MM.1S (cell line): ENCODE measurements at regions not wholly inside any gene's neighbourhood (a gene's known extent, or its start where the extent isn't known, plus 50 kb on each side); places are given as distances from the start of the nearest gene placed in this dataset.

ENCODE experiments used
- DNase-seq: peaks from one replicate; pipeline ENCODE4 v3.0.0-alpha.2; 2015
- H2AFZ ChIP-seq: fragments of 300-600 bp; sonication (generic); 2 replicates; pipeline ENCODE4 v1.6.0; 2016; ENCODE audit warnings: antibody characterized with exemption, low read length
- H3F3A ChIP-seq: fragments of 300-600 bp; sonication (generic); 2 replicates; pipeline ENCODE4 v1.6.1; 2016; ENCODE audit warnings: mild to moderate bottlenecking, antibody characterized with exemption, low read length, moderate library complexity, mixed read lengths; ENCODE audit not compliant: insufficient read depth
- H3K27ac ChIP-seq: fragments of 300-600 bp; sonication (generic); 2 replicates; pipeline ENCODE4 v1.5.1; 2016; ENCODE audit warnings: mild to moderate bottlenecking, low read length
- H3K27me3 ChIP-seq: fragments of 300-600 bp; sonication (generic); replicated peaks from 2 replicates; pipeline ENCODE4 v1.6.0; 2016; ENCODE audit warnings: low read length; ENCODE audit not compliant: insufficient read depth
- H3K36me3 ChIP-seq: fragments of 300-600 bp; sonication (generic); replicated peaks from 2 replicates; pipeline ENCODE4 v1.6.1; 2016; ENCODE audit warnings: mild to moderate bottlenecking, low read length, mixed read lengths; ENCODE audit not compliant: insufficient read depth
- H3K4me1 ChIP-seq: fragments of 300-600 bp; sonication (generic); 2 replicates; pipeline ENCODE4 v1.6.1; 2016; ENCODE audit warnings: low read length, mixed read lengths
- H3K4me2 ChIP-seq: fragments of 300-600 bp; sonication (generic); 2 replicates; pipeline ENCODE4 v1.6.0; 2016; ENCODE audit warnings: low read depth, low read length
- H3K4me3 ChIP-seq: fragments of 300-600 bp; sonication (generic); 2 replicates; pipeline ENCODE4 v1.5.1; 2016; ENCODE audit warnings: low read length, mixed read lengths
- H3K79me2 ChIP-seq: fragments of 300-600 bp; sonication (generic); 2 replicates; pipeline ENCODE4 v1.6.1; 2016; ENCODE audit warnings: mixed run types, low read length, mixed read lengths
- H3K9ac ChIP-seq: fragments of 300-600 bp; sonication (generic); 2 replicates; pipeline ENCODE4 v1.6.1; 2016; ENCODE audit warnings: low read length, mixed read lengths
- H3K9me2 ChIP-seq: fragments of 300-600 bp; sonication (generic); replicated peaks from 2 replicates; pipeline ENCODE4 v1.6.1; 2016; ENCODE audit warnings: mild to moderate bottlenecking, low read length, mixed read lengths; ENCODE audit not compliant: insufficient read depth
- H3K9me3 ChIP-seq: fragments of 300-600 bp; sonication (generic); replicated peaks from 2 replicates; pipeline ENCODE4 v1.6.1; 2016; ENCODE audit warnings: mild to moderate bottlenecking, low read length, mixed read lengths; ENCODE audit not compliant: insufficient read depth
- H4K20me1 ChIP-seq: fragments of 300-600 bp; sonication (generic); 2 replicates; pipeline ENCODE4 v1.6.1; 2016; ENCODE audit warnings: mild to moderate bottlenecking, low read length, moderate library complexity, mixed read lengths; ENCODE audit not compliant: insufficient read depth
- EZH2 ChIP-seq: fragments of 300-600 bp; sonication (generic); optimal IDR thresholded peaks from 2 replicates; pipeline ENCODE3; 2017; ENCODE audit warnings: low read depth, mild to moderate bottlenecking, antibody characterized with exemption, low read length, mixed read lengths
- EZH2phosphoT487 ChIP-seq: fragments of 300-600 bp; sonication (generic); IDR thresholded peaks from 2 replicates; pipeline ENCODE4 v1.6.1; 2018; ENCODE audit warnings: antibody characterized with exemption, low read length
- TF ChIP-seq, protein P1 (sequence below): fragments of 300-600 bp; sonication (generic); IDR thresholded peaks from 2 replicates; pipeline ENCODE4 v1.5.1; 2016; ENCODE audit warnings: antibody characterized with exemption, low read length, mixed read lengths

GRCh38 chr4:130820448-130820847 is 1724.5 kb downstream of the C4orf33 start:
- peaks cover 12% of the 10 kb centered on the region for H3K4me1 ChIP-seq
- no peaks in the 10 kb centered on the region for H4K20me1 ChIP-seq
- H3F3A ChIP-seq: peaks cover 4% of the 10 kb centered on the region; the same call in 1 of the 2 replicates
- no peak overlapping the region for H3K27ac ChIP-seq
- H2AFZ ChIP-seq: no peak overlapping the region
- TF ChIP-seq EZH2: no peak
- TF ChIP-seq, protein P1, sequence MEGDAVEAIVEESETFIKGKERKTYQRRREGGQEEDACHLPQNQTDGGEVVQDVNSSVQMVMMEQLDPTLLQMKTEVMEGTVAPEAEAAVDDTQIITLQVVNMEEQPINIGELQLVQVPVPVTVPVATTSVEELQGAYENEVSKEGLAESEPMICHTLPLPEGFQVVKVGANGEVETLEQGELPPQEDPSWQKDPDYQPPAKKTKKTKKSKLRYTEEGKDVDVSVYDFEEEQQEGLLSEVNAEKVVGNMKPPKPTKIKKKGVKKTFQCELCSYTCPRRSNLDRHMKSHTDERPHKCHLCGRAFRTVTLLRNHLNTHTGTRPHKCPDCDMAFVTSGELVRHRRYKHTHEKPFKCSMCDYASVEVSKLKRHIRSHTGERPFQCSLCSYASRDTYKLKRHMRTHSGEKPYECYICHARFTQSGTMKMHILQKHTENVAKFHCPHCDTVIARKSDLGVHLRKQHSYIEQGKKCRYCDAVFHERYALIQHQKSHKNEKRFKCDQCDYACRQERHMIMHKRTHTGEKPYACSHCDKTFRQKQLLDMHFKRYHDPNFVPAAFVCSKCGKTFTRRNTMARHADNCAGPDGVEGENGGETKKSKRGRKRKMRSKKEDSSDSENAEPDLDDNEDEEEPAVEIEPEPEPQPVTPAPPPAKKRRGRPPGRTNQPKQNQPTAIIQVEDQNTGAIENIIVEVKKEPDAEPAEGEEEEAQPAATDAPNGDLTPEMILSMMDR: no peak
- no peak overlapping the region for H3K9ac ChIP-seq
- no peaks in the 10 kb centered on the region for H3K27me3 ChIP-seq
- no peak overlapping the region for H3K4me3 ChIP-seq
- H3K36me3 ChIP-seq: no peaks in the 10 kb centered on the region
- no peaks in the 10 kb centered on the region for H3K79me2 ChIP-seq
- H3K9me2 ChIP-seq: no peaks in the 10 kb centered on the region
- DNase-seq: no peak
- H3K4me2 ChIP-seq: no peak overlapping the region
- H3K9me3 ChIP-seq: no peaks in the 10 kb centered on the region

GRCh38 chr4:130825284-130825683 is 1729.3 kb downstream of the C4orf33 start:
- H3K9me3 ChIP-seq: no peaks in the 10 kb centered on the region
- H3K4me2 ChIP-seq: no peak overlapping the region
- no peaks in the 10 kb centered on the region for H3K9me2 ChIP-seq
- no peak for DNase-seq
- TF ChIP-seq EZH2phosphoT487 (no peak), EZH2 (no peak)
- TF ChIP-seq, protein P1: no peak
- no peak overlapping the region for H3K27ac ChIP-seq
- H2AFZ ChIP-seq: no peak overlapping the region
- no peaks in the 10 kb centered on the region for H4K20me1 ChIP-seq
- no peak overlapping the region for H3K4me3 ChIP-seq
- H3F3A ChIP-seq: no peaks in the 10 kb centered on the region
- no peaks in the 10 kb centered on the region for H3K79me2 ChIP-seq
- no peaks in the 10 kb centered on the region for H3K4me1 ChIP-seq
- H3K27me3 ChIP-seq: no peaks in the 10 kb centered on the region
- no peak overlapping the region for H3K9ac ChIP-seq
- no peaks in the 10 kb centered on the region for H3K36me3 ChIP-seq

DNA sequence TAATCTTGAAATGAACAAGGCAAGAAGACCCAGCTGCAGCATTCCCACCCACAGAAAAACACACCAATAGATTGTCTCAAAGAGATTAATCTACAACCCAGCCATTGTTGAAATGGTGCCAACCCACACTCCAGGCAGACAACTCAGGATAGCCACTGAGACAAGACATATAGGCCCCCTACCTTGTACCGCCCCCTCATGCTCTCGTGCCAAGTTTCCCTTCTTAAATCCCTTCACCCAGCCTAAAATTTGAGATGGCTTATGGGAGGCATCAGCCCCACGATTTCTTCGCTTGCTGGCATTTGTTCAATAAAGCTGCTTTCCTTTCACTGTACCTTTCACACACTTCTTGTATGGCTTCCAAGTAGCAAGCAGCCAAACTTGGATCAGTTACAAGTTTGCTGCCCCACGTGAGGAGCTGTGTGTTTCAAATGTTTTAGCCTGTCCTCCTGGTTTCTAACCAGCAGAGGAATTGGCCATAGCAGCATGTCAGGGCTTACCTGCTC is 1754.1 kb downstream of the C4orf33 start:
- TF ChIP-seq, protein P1: no peak
- TF ChIP-seq EZH2 (no peak), EZH2phosphoT487 (no peak)
- no peaks in the 10 kb centered on the region for H3K79me2 ChIP-seq

More for the DNA sequence above, 1754.1 kb downstream of the C4orf33 start:
- Histone ChIP-seq H3K4me2 (no peak overlapping the region), H3K9ac (no peak overlapping the region), H3K27me3 (no peaks in the 10 kb centered on the region), H3K27ac (no peak overlapping the region), H3K4me3 (no peak overlapping the region), H3F3A (no peaks in the 10 kb centered on the region), H3K9me3 (no peaks in the 10 kb centered on the region), H3K36me3 (no peaks in the 10 kb centered on the region), H3K9me2 (no peaks in the 10 kb centered on the region), H2AFZ (no peak overlapping the region), H4K20me1 (no peaks in the 10 kb centered on the region), H3K4me1 (no peaks in the 10 kb centered on the region)
- no peak for DNase-seq
